Transverse colon (tissue), 4 donors: ENCODE measurements at regions not wholly inside any gene's neighbourhood (a gene's known extent, or its start where the extent isn't known, plus 50 kb on each side); places are given as distances from the start of the nearest gene placed in this dataset.

Source experiments
- CTCF ChIP-seq, 5 experiments: fragments of 200-600 bp in 3 of 5; fragments of 450-650 bp in 2 of 5; sonication (generic) in 3 of 5; IDR thresholded peaks; 1 replicate in 2 of 5; 2 replicates in 3 of 5; pipeline ENCODE4 v1.5.1; 2016 to 2017; ENCODE audit warnings: antibody characterized with exemption in 5 of 5, inconsistent platforms in 3 of 5, mild to moderate bottlenecking in 2 of 5, moderate library complexity in 1 of 5
- POLR2A ChIP-seq: fragments of 450-650 bp; IDR thresholded peaks from one replicate; pipeline ENCODE4 v1.6.1; 2016; ENCODE audit warnings: antibody characterized with exemption, mild to moderate bottlenecking, moderate library complexity
- POLR2AphosphoS5 ChIP-seq, 3 donors: sonication (generic); formaldehyde crosslinking; IDR thresholded peaks; one replicate each; pipeline ENCODE4 v1.6.1; 2016; ENCODE audit warnings: antibody characterized with exemption in 3 of 3

- TF ChIP-seq CTCF (IDR thresholded peaks at IDR 0.05): no peak
- no peak for TF ChIP-seq POLR2A
- TF ChIP-seq POLR2AphosphoS5 (IDR thresholded peaks at IDR 0.05): no peak
Measured at GRCh38 chr7:156125841-156126730, 313.8 kb upstream of the SHH start.
